ENCODE measurements at regions not wholly inside any gene's neighbourhood (a gene's known extent, or its start where the extent isn't known, plus 50 kb on each side); places are given as distances from the start of the nearest gene placed in this dataset.

DNA sequence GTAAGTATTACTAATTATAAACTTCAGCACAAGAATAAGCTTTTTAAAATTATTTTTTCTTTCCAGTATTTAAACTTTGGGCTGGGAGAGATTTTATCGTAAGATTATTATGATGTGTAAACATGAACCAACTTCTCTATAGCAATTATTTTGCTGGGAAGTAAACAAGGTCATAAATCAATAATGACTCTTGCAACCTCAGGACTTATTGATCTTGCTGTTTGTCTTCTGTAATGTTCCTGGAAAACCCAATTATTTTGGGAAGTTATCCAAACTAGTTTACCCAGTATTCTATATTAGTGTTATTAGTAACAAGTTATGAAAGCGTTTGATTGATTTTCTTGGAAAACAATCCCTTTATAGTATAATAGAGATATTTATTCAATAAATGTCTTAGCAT is 174.9 kb downstream of the PPP1R2C start:
- WGBS (ENCODE audit: insufficient coverage, low coverage, missing lambda C conversion rate), result 5% methylated on average over 2 of the region's 2 CpGs
- Histone ChIP-seq H3K27me3 (ENCODE audit: control insufficient read depth in 2 of 2, insufficient read depth in 2 of 2, low read length in 2 of 2) (no peaks in the 10 kb centered on the region), H3K4me1 (replicated peaks in 1 of 2; ENCODE audit: control insufficient read depth in 2 of 2, insufficient read depth in 2 of 2, low read length in 2 of 2) (no peaks in the 10 kb centered on the region), H3K4me2 (ENCODE audit: insufficient read depth, low read length) (no peak overlapping the region), H3K79me2 (ENCODE audit: control insufficient read depth, insufficient read depth, low read length) (no peaks in the 10 kb centered on the region), H3K9ac (ENCODE audit: insufficient read depth in 1 of 2, low read depth in 2 of 2, low read length in 2 of 2) (no peak overlapping the region), H2AFZ (ENCODE audit: low read depth, low read length) (no peak overlapping the region), H3K36me3 (ENCODE audit: control insufficient read depth, insufficient read depth, low read length) (no peaks in the 10 kb centered on the region), H3K27ac (ENCODE audit: extremely low read depth, low read depth, low read length) (no peak overlapping the region), H3K4me3 (no peak overlapping the region), H3K9me1 (ENCODE audit: control insufficient read depth, insufficient read depth, low read length) (no peaks in the 10 kb centered on the region), H4K20me1 (replicated peaks; ENCODE audit: control insufficient read depth, insufficient read depth, low read length) (no peaks in the 10 kb centered on the region), H3K9me3 (replicated peaks; ENCODE audit: control insufficient read depth, insufficient read depth, low read depth, low read length) (no peaks in the 10 kb centered on the region)
- FAIRE-seq (no peak), ATAC-seq (no peak), DNase-seq (ENCODE audit: extremely low read depth in 1 of 4, low spot score in 3 of 4) (no peak)
- CTCF ChIA-PET (ENCODE audit: low intra/inter-chr PET ratio), result no interaction called here
- in situ Hi-C loops (cut with MboI) (no loop called here), intact Hi-C loops (cut with micrococcal nuclease) (no loop called here)
- POLR2A ChIA-PET, result no interaction called here
- no TSS peak for BruUV-seq (replicated peaks)
- TF ChIP-seq, protein P1, sequence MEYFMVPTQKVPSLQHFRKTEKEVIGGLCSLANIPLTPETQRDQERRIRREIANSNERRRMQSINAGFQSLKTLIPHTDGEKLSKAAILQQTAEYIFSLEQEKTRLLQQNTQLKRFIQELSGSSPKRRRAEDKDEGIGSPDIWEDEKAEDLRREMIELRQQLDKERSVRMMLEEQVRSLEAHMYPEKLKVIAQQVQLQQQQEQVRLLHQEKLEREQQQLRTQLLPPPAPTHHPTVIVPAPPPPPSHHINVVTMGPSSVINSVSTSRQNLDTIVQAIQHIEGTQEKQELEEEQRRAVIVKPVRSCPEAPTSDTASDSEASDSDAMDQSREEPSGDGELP (CRISPR knock-in tag; IDR thresholded peaks at IDR 0.05; ENCODE audit: borderline replicate concordance), result no peak
- no peak for TF ChIP-seq ZBTB1 (CRISPR knock-in tag; IDR thresholded peaks at IDR 0.05; ENCODE audit: borderline replicate concordance, low read depth)
- no peak for TF ChIP-seq ZNF639 (CRISPR knock-in tag; conservative IDR thresholded peaks at IDR 0.05 in 1 of 2, IDR thresholded peaks at IDR 0.05 in 1 of 2)
- no peak for TF ChIP-seq DDX20 (tag; IDR thresholded peaks at IDR 0.05; ENCODE audit: low read depth)
- no peak for TF ChIP-seq MCM3 (IDR thresholded peaks at IDR 0.05)
- TF ChIP-seq HDAC6 (IDR thresholded peaks at IDR 0.05; ENCODE audit: low read depth, low read length), result no peak
- no peak for TF ChIP-seq L3MBTL2 (IDR thresholded peaks at IDR 0.05)
- no peak for TF ChIP-seq CC2D1A (IDR thresholded peaks at IDR 0.05)
- no peak for TF ChIP-seq JUN (IDR thresholded peaks at IDR 0.05; ENCODE audit: borderline replicate concordance, low read depth, low read length)
- no peak for TF ChIP-seq JUN (CRISPR knock-in tag; IDR thresholded peaks at IDR 0.05; ENCODE audit: borderline replicate concordance)
- TF ChIP-seq KLF13 (tag; IDR thresholded peaks at IDR 0.05; ENCODE audit: borderline replicate concordance, low read depth), result no peak
- no peak for TF ChIP-seq SMAD4 (CRISPR knock-in tag; conservative IDR thresholded peaks at IDR 0.05)
- TF ChIP-seq NCOA4 (IDR thresholded peaks at IDR 0.05; ENCODE audit: partially characterized antibody), result no peak
- TF ChIP-seq ID3 (CRISPR knock-in tag; IDR thresholded peaks at IDR 0.05), result no peak
- no peak for TF ChIP-seq ID3 (tag; IDR thresholded peaks at IDR 0.05)
- TF ChIP-seq, protein P2, sequence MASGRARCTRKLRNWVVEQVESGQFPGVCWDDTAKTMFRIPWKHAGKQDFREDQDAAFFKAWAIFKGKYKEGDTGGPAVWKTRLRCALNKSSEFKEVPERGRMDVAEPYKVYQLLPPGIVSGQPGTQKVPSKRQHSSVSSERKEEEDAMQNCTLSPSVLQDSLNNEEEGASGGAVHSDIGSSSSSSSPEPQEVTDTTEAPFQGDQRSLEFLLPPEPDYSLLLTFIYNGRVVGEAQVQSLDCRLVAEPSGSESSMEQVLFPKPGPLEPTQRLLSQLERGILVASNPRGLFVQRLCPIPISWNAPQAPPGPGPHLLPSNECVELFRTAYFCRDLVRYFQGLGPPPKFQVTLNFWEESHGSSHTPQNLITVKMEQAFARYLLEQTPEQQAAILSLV (tag; IDR thresholded peaks at IDR 0.05), result no peak
- TF ChIP-seq, protein P3, sequence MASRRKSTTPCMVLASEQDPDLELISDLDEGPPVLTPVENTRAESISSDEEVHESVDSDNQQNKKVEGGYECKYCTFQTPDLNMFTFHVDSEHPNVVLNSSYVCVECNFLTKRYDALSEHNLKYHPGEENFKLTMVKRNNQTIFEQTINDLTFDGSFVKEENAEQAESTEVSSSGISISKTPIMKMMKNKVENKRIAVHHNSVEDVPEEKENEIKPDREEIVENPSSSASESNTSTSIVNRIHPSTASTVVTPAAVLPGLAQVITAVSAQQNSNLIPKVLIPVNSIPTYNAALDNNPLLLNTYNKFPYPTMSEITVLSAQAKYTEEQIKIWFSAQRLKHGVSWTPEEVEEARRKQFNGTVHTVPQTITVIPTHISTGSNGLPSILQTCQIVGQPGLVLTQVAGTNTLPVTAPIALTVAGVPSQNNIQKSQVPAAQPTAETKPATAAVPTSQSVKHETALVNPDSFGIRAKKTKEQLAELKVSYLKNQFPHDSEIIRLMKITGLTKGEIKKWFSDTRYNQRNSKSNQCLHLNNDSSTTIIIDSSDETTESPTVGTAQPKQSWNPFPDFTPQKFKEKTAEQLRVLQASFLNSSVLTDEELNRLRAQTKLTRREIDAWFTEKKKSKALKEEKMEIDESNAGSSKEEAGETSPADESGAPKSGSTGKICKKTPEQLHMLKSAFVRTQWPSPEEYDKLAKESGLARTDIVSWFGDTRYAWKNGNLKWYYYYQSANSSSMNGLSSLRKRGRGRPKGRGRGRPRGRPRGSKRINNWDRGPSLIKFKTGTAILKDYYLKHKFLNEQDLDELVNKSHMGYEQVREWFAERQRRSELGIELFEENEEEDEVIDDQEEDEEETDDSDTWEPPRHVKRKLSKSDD (conservative IDR thresholded peaks at IDR 0.05; ENCODE audit: low read length), result no peak
